ENCODE measurements at regions not wholly inside any gene's neighbourhood (a gene's known extent, or its start where the extent isn't known, plus 50 kb on each side); places are given as distances from the start of the nearest gene placed in this dataset.

DNA sequence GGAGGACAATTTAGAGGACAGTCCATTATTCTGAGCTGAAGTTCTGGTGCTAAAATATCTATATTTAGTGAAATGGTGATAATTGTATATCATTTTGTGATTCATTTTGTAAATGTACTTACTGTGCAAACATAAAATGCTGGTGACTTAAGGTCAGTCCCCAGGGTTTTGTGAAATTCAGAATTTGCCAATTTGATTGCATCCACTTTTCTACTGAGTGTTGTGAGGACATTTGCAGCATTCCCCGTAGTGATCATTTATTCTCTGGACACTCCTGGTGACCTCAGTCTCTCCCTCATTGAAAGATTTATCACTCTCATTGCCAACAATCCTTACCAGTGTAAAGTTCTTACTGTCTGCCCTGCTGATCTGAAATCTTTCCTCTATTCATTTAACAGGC, 98.2 kb downstream of the SOCS6 start:
- TF ChIP-seq GATA2 (IDR thresholded peaks at IDR 0.05; ENCODE audit: low read depth, low read length) (no peak), GATA3 (IDR thresholded peaks at IDR 0.05; ENCODE audit: low read depth, low read length) (no peak)

DNA sequence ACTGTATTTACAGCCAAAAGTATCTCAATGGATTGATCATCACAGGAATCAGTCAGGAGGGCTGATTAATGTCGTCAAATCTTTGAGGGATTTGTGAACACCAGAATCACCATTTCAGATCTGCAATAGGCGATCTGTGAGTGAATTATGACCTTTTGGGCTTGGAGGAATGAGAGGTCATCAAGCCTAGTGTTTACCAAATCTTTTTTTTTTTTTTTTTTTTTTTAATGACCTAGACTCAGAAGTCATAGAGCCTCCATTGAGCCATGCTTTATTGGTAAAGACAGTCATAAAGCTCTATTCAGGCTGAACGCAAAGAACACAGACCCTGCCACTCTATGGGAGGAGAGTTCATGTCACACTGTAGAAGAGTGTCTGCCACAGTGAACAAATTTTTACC, 97.7 kb downstream of the SOCS6 start:
- TF ChIP-seq GATA2 (IDR thresholded peaks at IDR 0.05; ENCODE audit: low read depth, low read length) (no peak), GATA3 (IDR thresholded peaks at IDR 0.05; ENCODE audit: low read depth, low read length) (no peak)

DNA sequence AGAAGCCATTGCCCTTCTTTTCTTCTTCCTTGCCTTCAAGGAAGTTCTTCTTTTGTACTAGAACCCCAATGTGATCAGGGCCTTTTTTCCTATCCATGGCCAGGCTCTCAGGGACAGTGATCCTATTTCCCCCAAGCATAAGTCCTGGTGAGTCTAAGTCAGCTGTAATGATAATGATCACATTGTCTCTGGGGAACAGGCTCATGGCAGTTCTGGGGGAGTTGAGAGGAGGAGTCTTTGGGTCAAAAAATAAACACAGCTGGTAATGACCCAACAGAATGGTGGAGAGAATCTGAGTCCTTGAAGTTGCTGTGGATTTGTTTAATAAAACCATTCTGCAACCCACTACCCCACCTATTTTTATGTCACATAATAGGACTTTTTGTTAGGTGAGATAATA, 96.6 kb downstream of the SOCS6 start:
- TF ChIP-seq GATA2 (IDR thresholded peaks at IDR 0.05; ENCODE audit: low read depth, low read length) (no peak), GATA3 (IDR thresholded peaks at IDR 0.05; ENCODE audit: low read depth, low read length) (no peak)

DNA sequence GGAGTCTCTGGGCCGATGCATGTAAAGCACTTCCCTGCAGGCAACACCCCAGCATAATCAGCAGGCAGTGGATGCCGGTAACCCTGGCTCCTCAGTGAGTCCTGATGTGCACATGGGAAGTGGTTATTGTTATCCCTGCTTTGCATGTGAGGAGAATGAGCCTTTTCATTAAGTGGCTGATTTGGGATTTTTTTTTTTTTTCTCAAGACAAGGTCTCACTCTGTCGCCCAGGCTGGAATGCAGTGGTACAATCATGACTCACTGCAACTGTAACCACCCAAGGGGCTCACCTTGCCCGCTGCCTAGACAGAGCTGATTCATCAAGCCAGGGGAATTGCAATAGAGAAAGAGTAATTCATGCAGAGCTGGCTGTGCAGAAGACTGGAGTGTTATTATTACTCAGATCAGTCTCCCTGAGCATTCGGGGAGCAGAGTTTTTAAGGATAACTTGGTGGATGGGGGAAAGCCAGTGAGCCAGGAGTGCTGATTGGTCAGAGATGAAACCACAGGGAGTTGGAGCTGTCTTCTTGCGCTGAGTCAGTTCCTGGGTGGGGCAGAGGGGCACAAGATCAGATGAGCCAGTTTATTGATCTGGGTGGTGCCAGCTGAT, 95.4 kb downstream of the SOCS6 start:
- TF ChIP-seq GATA3 (IDR thresholded peaks at IDR 0.05; ENCODE audit: low read depth, low read length) = no peak
- no peak for TF ChIP-seq GATA2 (IDR thresholded peaks at IDR 0.05; ENCODE audit: low read depth, low read length)

DNA sequence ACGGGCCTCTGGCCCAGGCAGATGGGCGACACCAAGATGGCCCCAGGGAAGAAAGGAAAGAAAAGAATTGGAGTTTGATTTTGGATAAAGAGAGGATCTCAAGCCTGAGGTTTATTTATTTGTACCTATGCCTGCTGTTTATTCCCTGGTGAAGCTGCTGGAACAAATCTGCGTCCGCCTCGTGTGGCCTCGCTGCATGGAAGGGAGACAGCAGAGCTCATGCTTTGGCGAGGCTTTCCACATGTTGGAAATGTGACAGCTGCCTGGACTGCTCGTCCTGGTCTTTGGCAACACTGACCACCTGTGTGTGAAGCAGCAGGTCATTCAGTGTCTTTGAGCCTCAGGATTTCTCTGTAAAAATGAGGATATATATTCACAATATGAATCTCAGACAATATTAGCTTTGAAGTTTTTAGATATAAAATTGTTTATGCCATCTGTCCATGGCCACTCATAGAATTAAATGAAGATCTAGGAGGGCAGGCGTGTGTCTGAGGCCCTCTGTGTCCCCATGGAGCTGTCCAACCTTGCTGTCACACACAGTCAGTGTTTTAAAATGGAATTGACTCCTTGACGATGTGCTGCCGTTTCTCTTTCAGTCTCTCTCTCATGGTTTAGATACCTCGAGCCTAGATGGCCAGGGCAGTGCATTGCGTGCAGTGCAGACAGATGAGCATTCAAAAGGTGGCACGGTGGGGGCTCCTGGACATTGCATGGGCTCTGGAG, 94.3 kb downstream of the SOCS6 start:
- TF ChIP-seq GATA3 (IDR thresholded peaks at IDR 0.05; ENCODE audit: low read depth, low read length) = no peak
- no peak for TF ChIP-seq GATA2 (IDR thresholded peaks at IDR 0.05; ENCODE audit: low read depth, low read length)

DNA sequence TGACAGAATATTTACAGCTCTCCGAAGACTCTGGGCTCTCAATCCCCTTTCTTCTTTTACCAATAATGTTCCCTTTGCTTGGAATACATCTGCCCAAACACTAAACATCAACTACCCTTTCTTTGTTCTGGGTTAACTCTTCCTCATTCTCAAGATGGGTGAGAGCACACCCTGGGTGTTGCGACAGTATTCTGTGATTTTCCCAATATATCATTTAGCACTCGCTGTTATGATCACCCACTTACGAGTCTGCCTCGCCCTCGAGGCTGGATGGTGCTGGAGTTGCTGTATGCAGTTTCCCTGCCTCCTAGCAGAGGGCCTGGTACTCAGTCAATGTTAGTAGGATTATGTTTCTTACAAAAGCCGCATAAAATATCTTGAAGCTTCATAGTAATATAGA, 93.2 kb downstream of the SOCS6 start:
- TF ChIP-seq GATA2 (IDR thresholded peaks at IDR 0.05; ENCODE audit: low read depth, low read length) = no peak
- no peak for TF ChIP-seq GATA3 (IDR thresholded peaks at IDR 0.05; ENCODE audit: low read depth, low read length)

DNA sequence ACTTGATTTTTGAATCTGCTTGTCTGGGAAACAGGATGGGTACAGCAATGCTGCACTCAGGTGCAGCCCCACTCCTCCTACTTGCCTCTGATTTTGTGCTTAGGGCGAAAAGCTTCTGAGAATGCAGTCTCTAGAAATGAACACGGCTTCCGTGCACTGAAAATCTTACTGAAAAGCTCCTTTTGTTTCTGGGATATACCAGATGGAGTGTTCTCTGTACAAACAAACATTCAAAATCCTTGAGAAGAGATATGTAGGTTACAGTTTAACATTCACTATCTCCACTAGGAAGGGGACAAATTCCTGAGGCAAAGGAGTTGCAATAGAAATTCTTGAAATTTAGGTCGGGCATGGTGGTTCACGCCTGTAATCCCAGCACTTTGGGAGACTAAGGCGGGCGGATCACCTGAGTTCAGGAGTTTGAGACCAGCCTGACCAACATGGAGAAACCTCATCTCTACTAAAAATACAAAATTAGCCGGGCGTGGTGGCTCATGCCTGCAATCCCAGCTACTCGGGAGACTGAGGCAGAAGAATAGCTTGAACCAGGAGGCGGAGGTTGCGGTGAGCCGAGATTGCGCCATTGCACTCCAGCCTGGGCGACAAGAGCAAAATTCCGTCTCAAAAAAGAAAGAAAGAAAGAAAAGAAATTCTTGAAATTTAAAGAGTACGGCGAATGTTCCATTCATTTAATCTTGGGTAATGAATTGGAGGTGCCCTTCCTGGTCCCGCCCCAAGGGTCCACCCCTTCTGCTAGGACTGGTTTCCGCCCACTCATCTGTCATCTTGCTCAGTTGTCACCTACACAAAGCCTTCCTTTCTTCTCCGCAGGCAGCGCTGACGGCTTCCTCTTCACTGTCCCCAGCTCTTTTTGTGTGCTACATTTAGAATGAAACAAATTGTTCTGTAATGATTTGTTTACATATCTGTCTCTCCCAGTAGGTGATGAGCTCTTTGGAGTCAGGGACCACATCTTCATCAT, 92.4 kb downstream of the SOCS6 start:
- TF ChIP-seq GATA3 (IDR thresholded peaks at IDR 0.05; ENCODE audit: low read depth, low read length) = no peak
- no peak for TF ChIP-seq GATA2 (IDR thresholded peaks at IDR 0.05; ENCODE audit: low read depth, low read length)
